ENCODE measurements at regions not wholly inside any gene's neighbourhood (a gene's known extent, or its start where the extent isn't known, plus 50 kb on each side); places are given as distances from the start of the nearest gene placed in this dataset.

DNA sequence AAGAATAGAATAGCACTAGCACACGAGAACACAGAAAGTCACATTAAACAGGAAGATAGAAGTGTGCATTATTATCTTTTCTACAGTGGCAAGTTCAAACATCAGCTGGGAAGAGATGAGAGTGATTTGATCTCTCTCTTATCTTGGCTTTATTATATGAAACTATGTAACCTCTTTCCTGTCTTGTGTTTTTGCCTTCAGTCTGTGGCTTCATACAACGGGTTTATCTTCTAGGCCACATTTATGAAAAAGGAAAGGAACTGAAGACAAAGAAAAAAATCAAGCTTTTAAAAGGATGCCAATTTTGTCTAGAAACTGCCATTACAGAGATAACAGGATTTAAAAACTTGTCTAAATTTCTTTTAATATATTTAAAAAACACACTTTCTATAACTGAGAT is 983.6 kb downstream of the RPA4 start:
- DNase-seq (ENCODE audit: low read depth in 1 of 2, low spot score in 2 of 2) (no peak), FAIRE-seq (no peak)
- Histone ChIP-seq H3K27ac (ENCODE audit: low read depth, low read length) (no peak overlapping the region), H3K36me3 (ENCODE audit: control insufficient read depth in 2 of 4, insufficient read depth in 4 of 4, low read length in 3 of 4) (no peaks in the 10 kb centered on the region), H3K4me2 (ENCODE audit: insufficient read depth in 1 of 2, low read depth in 2 of 2, low read length in 2 of 2) (no peak overlapping the region), H3K18ac (ENCODE audit: extremely low read depth, low read length) (no peak overlapping the region), H4K5ac (ENCODE audit: insufficient read length, low read depth, low read length) (no peak overlapping the region), H4K8ac (ENCODE audit: extremely low read depth, insufficient read depth, low read length) (no peak overlapping the region), H3K27me3 (replicated peaks in 1 of 4; ENCODE audit: control insufficient read depth in 3 of 4, extremely low read depth in 1 of 4, insufficient read depth in 3 of 4, low read length in 3 of 4) (no peaks in the 10 kb centered on the region), H2BK12ac (ENCODE audit: low read depth, low read length) (no peak overlapping the region), H3K9me3 (ENCODE audit: insufficient read depth in 2 of 2, low read depth in 1 of 2, low read length in 1 of 2) (no peaks in the 10 kb centered on the region), H3K23ac (ENCODE audit: insufficient read length) (no peak overlapping the region), H2AFZ (ENCODE audit: low read length) (no peak overlapping the region), H3K9ac (replicated peaks in 1 of 4; ENCODE audit: extremely low read depth in 1 of 4, low read depth in 3 of 4, low read length in 3 of 4) (no peak overlapping the region), H3K4ac (replicated peaks; ENCODE audit: insufficient read length, low read depth, low read length) (no peak overlapping the region), H2BK20ac (ENCODE audit: low read length) (no peak overlapping the region), H4K91ac (replicated peaks; ENCODE audit: insufficient read length, low read length) (no peak overlapping the region), H2BK15ac (ENCODE audit: low read length) (no peak overlapping the region), H4K20me1 (replicated peaks in 1 of 2; ENCODE audit: control insufficient read depth in 1 of 2, insufficient read depth in 2 of 2, low read length in 2 of 2) (no peaks in the 10 kb centered on the region), H2BK5ac (ENCODE audit: low read depth, low read length) (no peak overlapping the region), H3K4me1 (replicated peaks in 1 of 4; ENCODE audit: control insufficient read depth in 3 of 4, insufficient read depth in 4 of 4, low read length in 3 of 4) (no peaks in the 10 kb centered on the region), H3K4me3 (ENCODE audit: extremely low read depth in 1 of 4, insufficient read depth in 2 of 4, low read depth in 3 of 4, low read length in 4 of 4) (no peak overlapping the region), H3K56ac (replicated peaks; ENCODE audit: insufficient read length, low read depth, low read length) (no peak overlapping the region), H3K79me2 (ENCODE audit: control insufficient read depth in 1 of 2, insufficient read depth in 2 of 2, low read length in 2 of 2) (no peaks in the 10 kb centered on the region), H3K14ac (ENCODE audit: insufficient read length) (no peak overlapping the region), H3K23me2 (ENCODE audit: low read depth, low read length) (no peaks in the 10 kb centered on the region), H3K79me1 (ENCODE audit: low read depth, low read length) (no peaks in the 10 kb centered on the region), H2AK5ac (ENCODE audit: low read depth, low read length) (no peak overlapping the region), H2BK120ac (replicated peaks; ENCODE audit: low read depth, low read length) (no peak overlapping the region)
- WGBS, 2 experiments (ENCODE audit: extremely low coverage in 1 of 2, insufficient coverage in 1 of 2, insufficient read length in 1 of 2, insufficient replicate concordance in 2 of 2, low coverage in 1 of 2, low lambda C conversion rate in 2 of 2, missing lambda C conversion rate in 1 of 2) = 100% methylated on average over 1 of the region's 2 CpGs; no CpG with 5 or more reads in 1 of the 2 experiments
- ChIA-PET POLR2A (ENCODE audit: partially characterized antibody) (no interaction called here), CTCF (ENCODE audit: partially characterized antibody) (no interaction called here)
- no peak for TF ChIP-seq SRF (IDR thresholded peaks at IDR 0.05; ENCODE audit: low read depth, low read length)
- TF ChIP-seq ASH2L (IDR thresholded peaks at IDR 0.05; ENCODE audit: low read length) = no peak
